ENCODE measurements at regions not wholly inside any gene's neighbourhood (a gene's known extent, or its start where the extent isn't known, plus 50 kb on each side); places are given as distances from the start of the nearest gene placed in this dataset.

DNA sequence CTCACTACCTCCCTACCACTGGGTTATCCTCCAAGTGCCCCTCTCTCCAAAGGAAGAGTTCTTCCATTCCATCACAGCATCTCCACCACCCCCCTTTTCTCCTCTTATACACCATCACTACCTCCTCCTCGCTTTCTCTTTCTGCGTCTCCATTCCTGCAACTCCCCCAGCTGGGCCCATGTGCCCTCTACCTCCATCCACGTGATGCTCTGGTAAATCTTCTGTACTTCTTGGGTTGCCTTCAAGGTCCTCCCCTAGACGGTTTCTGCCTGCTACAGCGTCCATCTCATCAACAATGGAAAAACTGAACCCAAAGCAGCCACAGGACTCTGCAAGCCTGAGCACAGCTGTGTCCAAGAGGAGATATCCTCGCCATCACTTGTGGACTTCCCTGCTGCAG is 129.5 kb upstream of the SLCO3A1 start (continued):
- TF ChIP-seq, protein P1, sequence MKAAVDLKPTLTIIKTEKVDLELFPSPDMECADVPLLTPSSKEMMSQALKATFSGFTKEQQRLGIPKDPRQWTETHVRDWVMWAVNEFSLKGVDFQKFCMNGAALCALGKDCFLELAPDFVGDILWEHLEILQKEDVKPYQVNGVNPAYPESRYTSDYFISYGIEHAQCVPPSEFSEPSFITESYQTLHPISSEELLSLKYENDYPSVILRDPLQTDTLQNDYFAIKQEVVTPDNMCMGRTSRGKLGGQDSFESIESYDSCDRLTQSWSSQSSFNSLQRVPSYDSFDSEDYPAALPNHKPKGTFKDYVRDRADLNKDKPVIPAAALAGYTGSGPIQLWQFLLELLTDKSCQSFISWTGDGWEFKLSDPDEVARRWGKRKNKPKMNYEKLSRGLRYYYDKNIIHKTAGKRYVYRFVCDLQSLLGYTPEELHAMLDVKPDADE (IDR thresholded peaks at IDR 0.05) = no peak

DNA sequence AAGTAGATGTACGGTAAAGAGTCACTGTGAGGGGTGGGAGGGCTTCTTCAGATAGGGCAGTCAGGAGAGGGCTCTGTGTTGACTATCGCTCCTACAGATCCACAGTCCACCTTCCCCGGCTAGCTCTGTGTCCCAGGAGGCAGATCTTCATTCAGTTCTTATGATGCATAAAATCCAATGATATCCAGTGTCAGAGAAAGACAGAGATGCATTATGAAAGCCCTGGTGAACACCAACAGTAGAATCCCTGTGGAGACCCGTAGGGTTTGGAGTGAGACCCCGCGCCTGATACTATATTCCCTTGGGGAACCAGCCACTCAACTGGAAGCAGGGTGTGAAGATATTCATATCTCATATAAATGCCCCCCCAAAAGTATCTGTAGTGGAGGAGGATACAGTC is 119.8 kb upstream of the SLCO3A1 start:
- Histone ChIP-seq H3K4me3 (no peak overlapping the region), H3K4me1 (ENCODE audit: insufficient read depth) (no peaks in the 10 kb centered on the region), H4K20me1 (replicated peaks; ENCODE audit: insufficient read depth) (no peaks in the 10 kb centered on the region), H3K27ac (ENCODE audit: low read depth) (no peak overlapping the region), H3K4me2 (no peak overlapping the region), H3K9me2 (ENCODE audit: insufficient read depth) (peaks cover 20% of the 10 kb centered on the region), H2AFZ (no peak overlapping the region), H3K27me3 (ENCODE audit: insufficient read depth) (no peaks in the 10 kb centered on the region), H3K36me3 (ENCODE audit: insufficient read depth) (no peaks in the 10 kb centered on the region), H3K79me2 (replicated peaks; ENCODE audit: insufficient read depth) (no peaks in the 10 kb centered on the region), H3F3A (replicated peaks; ENCODE audit: low read depth) (no peaks in the 10 kb centered on the region)
- H3K9me3 Mint-ChIP-seq = no peaks in the 10 kb centered on the region
- no peak overlapping the region for H3K4me3 Mint-ChIP-seq
- no peak for ATAC-seq
- H3K36me3 Mint-ChIP-seq (ENCODE audit: low read depth) = no peaks in the 10 kb centered on the region
- H3K27me3 Mint-ChIP-seq (ENCODE audit: insufficient read depth, low read depth, poor library complexity) = peaks cover 2% of the 10 kb centered on the region
- H3K27ac Mint-ChIP-seq = no peak overlapping the region
- DNase-seq (ENCODE audit: low spot score) = no peak
- no peaks in the 10 kb centered on the region for H3K4me1 Mint-ChIP-seq
- no peak for TF ChIP-seq CTCF (conservative IDR thresholded peaks at IDR 0.05; ENCODE audit: low read depth in 2 of 2)
- TF ChIP-seq JUNB (IDR thresholded peaks at IDR 0.05; ENCODE audit: unreplicated experiment) = no peak
- TF ChIP-seq EZH2phosphoT487 (IDR thresholded peaks at IDR 0.05; ENCODE audit: unreplicated experiment) = no peak

DNA sequence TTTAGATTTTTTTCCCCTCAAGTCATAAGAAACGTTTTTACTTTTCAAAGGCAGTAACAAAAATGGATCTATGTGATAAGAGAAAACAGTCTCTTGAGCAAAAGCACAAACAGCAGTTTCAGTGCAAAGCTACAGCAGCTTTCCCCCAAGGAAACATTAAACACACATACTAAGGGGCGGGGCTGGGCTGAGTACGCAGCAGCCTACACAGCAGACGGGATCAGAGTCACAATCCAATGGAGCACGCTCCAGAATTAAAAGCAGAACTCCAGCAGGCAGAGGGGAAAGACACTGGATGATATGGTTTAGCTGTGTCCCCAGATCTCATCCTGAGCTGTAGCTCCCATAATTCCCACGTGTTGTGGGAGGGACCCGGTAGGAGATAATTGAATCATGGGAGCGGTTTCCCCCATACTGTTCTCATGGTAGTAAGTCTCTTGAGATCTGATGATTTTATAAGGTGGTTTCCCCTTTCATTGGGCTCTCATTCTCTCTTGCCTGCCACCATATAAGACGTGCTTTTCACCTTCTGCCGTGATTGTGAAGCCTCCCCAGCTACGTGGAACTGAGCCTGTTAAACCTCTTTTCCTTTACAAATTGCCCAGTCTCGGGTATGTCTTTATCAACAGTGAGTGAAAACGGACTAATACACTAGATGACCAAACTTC is 116.2 kb upstream of the SLCO3A1 start:
- Histone ChIP-seq H3K4me1 (ENCODE audit: insufficient read depth) (no peaks in the 10 kb centered on the region), H3K27ac (ENCODE audit: low read depth) (no peak overlapping the region), H3F3A (replicated peaks; ENCODE audit: low read depth) (no peaks in the 10 kb centered on the region), H3K79me2 (replicated peaks; ENCODE audit: insufficient read depth) (no peaks in the 10 kb centered on the region), H2AFZ (peak overlapping the region; percentile 87), H3K9me2 (ENCODE audit: insufficient read depth) (peaks cover 15% of the 10 kb centered on the region; the same call in 1 of the 2 replicates), H3K4me2 (no peak overlapping the region), H3K4me3 (no peak overlapping the region), H3K36me3 (ENCODE audit: insufficient read depth) (no peaks in the 10 kb centered on the region), H3K27me3 (ENCODE audit: insufficient read depth) (no peaks in the 10 kb centered on the region), H4K20me1 (replicated peaks; ENCODE audit: insufficient read depth) (no peaks in the 10 kb centered on the region)
- H3K4me3 Mint-ChIP-seq = no peak overlapping the region
- H3K9me3 Mint-ChIP-seq = no peaks in the 10 kb centered on the region
- no peaks in the 10 kb centered on the region for H3K36me3 Mint-ChIP-seq (ENCODE audit: low read depth)
- no peak overlapping the region for H3K27ac Mint-ChIP-seq
- H3K4me1 Mint-ChIP-seq = no peaks in the 10 kb centered on the region
- ATAC-seq (no peak; the same call in 2 of the 3 replicates), DNase-seq (ENCODE audit: low spot score) (no peak)
- H3K27me3 Mint-ChIP-seq (ENCODE audit: insufficient read depth, low read depth, poor library complexity) = peaks cover 2% of the 10 kb centered on the region
- no peak for TF ChIP-seq STAT1 (IDR thresholded peaks at IDR 0.05; ENCODE audit: unreplicated experiment)
- no peak for TF ChIP-seq JUNB (IDR thresholded peaks at IDR 0.05; ENCODE audit: unreplicated experiment)
- TF ChIP-seq ZNF331 (CRISPR knock-in tag; IDR thresholded peaks at IDR 0.05; ENCODE audit: low read depth) = no peak
- TF ChIP-seq NANOG (IDR thresholded peaks at IDR 0.05; ENCODE audit: borderline replicate concordance) = no peak
- TF ChIP-seq, protein P1 (IDR thresholded peaks at IDR 0.05) = no peak
- TF ChIP-seq, protein P2, sequence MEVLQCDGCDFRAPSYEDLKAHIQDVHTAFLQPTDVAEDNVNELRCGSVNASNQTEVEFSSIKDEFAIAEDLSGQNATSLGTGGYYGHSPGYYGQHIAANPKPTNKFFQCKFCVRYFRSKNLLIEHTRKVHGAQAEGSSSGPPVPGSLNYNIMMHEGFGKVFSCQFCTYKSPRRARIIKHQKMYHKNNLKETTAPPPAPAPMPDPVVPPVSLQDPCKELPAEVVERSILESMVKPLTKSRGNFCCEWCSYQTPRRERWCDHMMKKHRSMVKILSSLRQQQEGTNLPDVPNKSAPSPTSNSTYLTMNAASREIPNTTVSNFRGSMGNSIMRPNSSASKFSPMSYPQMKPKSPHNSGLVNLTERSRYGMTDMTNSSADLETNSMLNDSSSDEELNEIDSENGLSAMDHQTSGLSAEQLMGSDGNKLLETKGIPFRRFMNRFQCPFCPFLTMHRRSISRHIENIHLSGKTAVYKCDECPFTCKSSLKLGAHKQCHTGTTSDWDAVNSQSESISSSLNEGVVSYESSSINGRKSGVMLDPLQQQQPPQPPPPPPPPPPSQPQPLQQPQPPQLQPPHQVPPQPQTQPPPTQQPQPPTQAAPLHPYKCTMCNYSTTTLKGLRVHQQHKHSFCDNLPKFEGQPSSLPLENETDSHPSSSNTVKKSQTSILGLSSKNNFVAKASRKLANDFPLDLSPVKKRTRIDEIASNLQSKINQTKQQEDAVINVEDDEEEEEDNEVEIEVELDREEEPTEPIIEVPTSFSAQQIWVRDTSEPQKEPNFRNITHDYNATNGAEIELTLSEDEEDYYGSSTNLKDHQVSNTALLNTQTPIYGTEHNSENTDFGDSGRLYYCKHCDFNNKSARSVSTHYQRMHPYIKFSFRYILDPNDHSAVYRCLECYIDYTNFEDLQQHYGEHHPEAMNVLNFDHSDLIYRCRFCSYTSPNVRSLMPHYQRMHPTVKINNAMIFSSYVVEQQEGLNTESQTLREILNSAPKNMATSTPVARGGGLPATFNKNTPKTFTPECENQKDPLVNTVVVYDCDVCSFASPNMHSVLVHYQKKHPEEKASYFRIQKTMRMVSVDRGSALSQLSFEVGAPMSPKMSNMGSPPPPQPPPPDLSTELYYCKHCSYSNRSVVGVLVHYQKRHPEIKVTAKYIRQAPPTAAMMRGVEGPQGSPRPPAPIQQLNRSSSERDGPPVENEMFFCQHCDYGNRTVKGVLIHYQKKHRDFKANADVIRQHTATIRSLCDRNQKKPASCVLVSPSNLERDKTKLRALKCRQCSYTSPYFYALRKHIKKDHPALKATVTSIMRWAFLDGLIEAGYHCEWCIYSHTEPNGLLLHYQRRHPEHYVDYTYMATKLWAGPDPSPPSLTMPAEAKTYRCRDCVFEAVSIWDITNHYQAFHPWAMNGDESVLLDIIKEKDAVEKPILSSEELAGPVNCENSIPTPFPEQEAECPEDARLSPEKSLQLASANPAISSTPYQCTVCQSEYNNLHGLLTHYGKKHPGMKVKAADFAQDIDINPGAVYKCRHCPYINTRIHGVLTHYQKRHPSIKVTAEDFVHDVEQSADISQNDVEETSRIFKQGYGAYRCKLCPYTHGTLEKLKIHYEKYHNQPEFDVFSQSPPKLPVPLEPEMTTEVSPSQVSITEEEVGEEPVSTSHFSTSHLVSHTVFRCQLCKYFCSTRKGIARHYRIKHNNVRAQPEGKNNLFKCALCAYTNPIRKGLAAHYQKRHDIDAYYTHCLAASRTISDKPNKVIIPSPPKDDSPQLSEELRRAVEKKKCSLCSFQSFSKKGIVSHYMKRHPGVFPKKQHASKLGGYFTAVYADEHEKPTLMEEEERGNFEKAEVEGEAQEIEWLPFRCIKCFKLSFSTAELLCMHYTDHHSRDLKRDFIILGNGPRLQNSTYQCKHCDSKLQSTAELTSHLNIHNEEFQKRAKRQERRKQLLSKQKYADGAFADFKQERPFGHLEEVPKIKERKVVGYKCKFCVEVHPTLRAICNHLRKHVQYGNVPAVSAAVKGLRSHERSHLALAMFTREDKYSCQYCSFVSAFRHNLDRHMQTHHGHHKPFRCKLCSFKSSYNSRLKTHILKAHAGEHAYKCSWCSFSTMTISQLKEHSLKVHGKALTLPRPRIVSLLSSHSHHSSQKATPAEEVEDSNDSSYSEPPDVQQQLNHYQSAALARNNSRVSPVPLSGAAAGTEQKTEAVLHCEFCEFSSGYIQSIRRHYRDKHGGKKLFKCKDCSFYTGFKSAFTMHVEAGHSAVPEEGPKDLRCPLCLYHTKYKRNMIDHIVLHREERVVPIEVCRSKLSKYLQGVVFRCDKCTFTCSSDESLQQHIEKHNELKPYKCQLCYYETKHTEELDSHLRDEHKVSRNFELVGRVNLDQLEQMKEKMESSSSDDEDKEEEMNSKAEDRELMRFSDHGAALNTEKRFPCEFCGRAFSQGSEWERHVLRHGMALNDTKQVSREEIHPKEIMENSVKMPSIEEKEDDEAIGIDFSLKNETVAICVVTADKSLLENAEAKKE (CRISPR knock-in tag; IDR thresholded peaks at IDR 0.05) = no peak
- TF ChIP-seq EZH2 (IDR thresholded peaks at IDR 0.05; ENCODE audit: low read depth, unreplicated experiment) = no peak
